IPS-18c (cell line): ENCODE measurements at regions not wholly inside any gene's neighbourhood (a gene's known extent, or its start where the extent isn't known, plus 50 kb on each side); places are given as distances from the start of the nearest gene placed in this dataset.
"Not testable (repeated sequence)": the region's sequence is repeated elsewhere in the genome, so short reads cannot be mapped to it uniquely, and the experiment has no call there.

ENCODE experiments used
- H3K4me3 ChIP-seq: 2 replicates; pipeline ENCODE4 v1.7.0; 2013; ENCODE audit warnings: low read depth, mild to moderate bottlenecking, low read length, moderate library complexity; ENCODE audit not compliant: insufficient read depth
- H3K9me3 ChIP-seq: one replicate; pipeline ENCODE4 v1.6.1; 2013; ENCODE audit warnings: mild to moderate bottlenecking, low read length, moderate library complexity; ENCODE audit not compliant: control insufficient read depth, insufficient read depth

GRCh38 chr3:182425926-182426718, 367.2 kb upstream of the ATP11B start:
- not testable (repeated sequence) for H3K9me3 ChIP-seq, H3K4me3 ChIP-seq

GRCh38 chr3:182431972-182432371, 361.3 kb upstream of the ATP11B start:
- not testable (repeated sequence) for H3K4me3 ChIP-seq, H3K9me3 ChIP-seq

- Histone ChIP-seq H3K9me3 (no peaks in the 10 kb centered on the region), H3K4me3 (no peak overlapping the region)
Measured at GRCh38 chr3:182435860-182436259, 357.4 kb upstream of the ATP11B start.

- no peaks in the 10 kb centered on the region for H3K9me3 ChIP-seq
- H3K4me3 ChIP-seq: no peak overlapping the region
Measured at GRCh38 chr3:182436547-182436946, 356.8 kb upstream of the ATP11B start.

GRCh38 chr3:182438398-182438797, 354.9 kb upstream of the ATP11B start:
- H3K9me3 ChIP-seq: no peaks in the 10 kb centered on the region

GRCh38 chr3:182440101-182440500, 353.2 kb upstream of the ATP11B start:
- Histone ChIP-seq H3K4me3 (no peak overlapping the region), H3K9me3 (no peaks in the 10 kb centered on the region)

More at GRCh38 chr3:182438398-182438797, 354.9 kb upstream of the ATP11B start:
- H3K4me3 ChIP-seq: no peak overlapping the region

- H3K4me3 ChIP-seq: no peak overlapping the region
- no peaks in the 10 kb centered on the region for H3K9me3 ChIP-seq
Measured at GRCh38 chr3:182445576-182445975, 347.7 kb upstream of the ATP11B start.

- H3K4me3 ChIP-seq: no peak overlapping the region
Measured at GRCh38 chr3:182450942-182451787, 342.1 kb upstream of the ATP11B start.

GRCh38 chr3:182451871-182452270, 341.4 kb upstream of the ATP11B start:
- Histone ChIP-seq H3K4me3 (no peak overlapping the region), H3K9me3 (no peaks in the 10 kb centered on the region)

More at GRCh38 chr3:182450942-182451787, 342.1 kb upstream of the ATP11B start:
- H3K9me3 ChIP-seq: no peaks in the 10 kb centered on the region

GRCh38 chr3:182455011-182455410, 338.3 kb upstream of the ATP11B start:
- Histone ChIP-seq H3K9me3 (no peaks in the 10 kb centered on the region), H3K4me3 (no peak overlapping the region)

GRCh38 chr3:182460303-182460702, 333.0 kb upstream of the ATP11B start:
- no peaks in the 10 kb centered on the region for H3K9me3 ChIP-seq

GRCh38 chr3:182462152-182462551, 331.2 kb upstream of the ATP11B start:
- Histone ChIP-seq H3K9me3 (no peaks in the 10 kb centered on the region), H3K4me3 (no peak overlapping the region)

More at GRCh38 chr3:182460303-182460702, 333.0 kb upstream of the ATP11B start:
- no peak overlapping the region for H3K4me3 ChIP-seq

- Histone ChIP-seq H3K9me3 (no peaks in the 10 kb centered on the region), H3K4me3 (no peak overlapping the region)
Measured at GRCh38 chr3:182464513-182465145, 328.7 kb upstream of the ATP11B start.

- H3K9me3 ChIP-seq: no peaks in the 10 kb centered on the region
- H3K4me3 ChIP-seq: no peak overlapping the region
Measured at GRCh38 chr3:182465301-182466185, 327.8 kb upstream of the ATP11B start.

- no peaks in the 10 kb centered on the region for H3K9me3 ChIP-seq
- H3K4me3 ChIP-seq: no peak overlapping the region
Measured at GRCh38 chr3:182469086-182469485, 324.2 kb upstream of the ATP11B start.

- H3K4me3 ChIP-seq: no peak overlapping the region
- no peaks in the 10 kb centered on the region for H3K9me3 ChIP-seq
Measured at GRCh38 chr3:182470187-182470586, 323.1 kb upstream of the ATP11B start.

GRCh38 chr3:182473191-182473710, 320.1 kb upstream of the ATP11B start:
- no peak overlapping the region for H3K4me3 ChIP-seq
- no peaks in the 10 kb centered on the region for H3K9me3 ChIP-seq
